Medulla oblongata (tissue), 1 donor: ENCODE measurements at regions not wholly inside any gene's neighbourhood (a gene's known extent, or its start where the extent isn't known, plus 50 kb on each side); places are given as distances from the start of the nearest gene placed in this dataset.

Experiments
- DNase-seq: peaks from one replicate; pipeline ENCODE4 v3.0.0-alpha.2; 2015; ENCODE audit errors: extremely low spot score

DNA sequence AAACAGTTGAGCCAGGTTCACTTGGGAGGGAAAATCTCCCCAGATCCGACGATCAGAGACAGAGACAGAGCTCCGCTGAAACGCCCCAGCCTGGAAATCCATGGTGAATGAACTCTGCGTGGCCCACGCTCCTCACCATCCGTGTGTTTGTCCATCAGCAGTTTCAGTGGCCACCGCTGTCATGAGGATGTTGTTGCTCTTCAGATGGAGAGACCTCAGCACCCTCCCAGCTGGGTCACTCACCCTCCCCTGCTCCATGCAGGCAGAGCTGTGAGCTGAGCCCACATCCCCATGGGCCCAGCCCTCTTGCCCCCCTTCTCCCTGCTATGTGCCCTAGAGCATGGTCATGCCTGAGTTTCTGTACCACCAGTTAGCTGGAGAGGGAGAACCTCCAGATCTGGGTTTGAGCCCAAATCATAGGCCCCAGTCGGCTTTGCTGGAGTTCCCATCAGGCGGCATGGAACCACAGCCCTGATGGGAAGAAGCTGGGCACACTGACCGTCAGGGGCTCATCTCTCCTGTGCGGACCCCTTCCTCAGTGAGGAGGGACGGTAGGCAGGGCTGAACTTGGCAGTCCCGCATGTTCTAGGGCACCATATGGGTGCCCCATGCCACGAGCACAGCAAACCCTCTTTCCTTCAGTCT lies 154.4 kb upstream of the COL5A1 start:
- no peak for DNase-seq

DNA sequence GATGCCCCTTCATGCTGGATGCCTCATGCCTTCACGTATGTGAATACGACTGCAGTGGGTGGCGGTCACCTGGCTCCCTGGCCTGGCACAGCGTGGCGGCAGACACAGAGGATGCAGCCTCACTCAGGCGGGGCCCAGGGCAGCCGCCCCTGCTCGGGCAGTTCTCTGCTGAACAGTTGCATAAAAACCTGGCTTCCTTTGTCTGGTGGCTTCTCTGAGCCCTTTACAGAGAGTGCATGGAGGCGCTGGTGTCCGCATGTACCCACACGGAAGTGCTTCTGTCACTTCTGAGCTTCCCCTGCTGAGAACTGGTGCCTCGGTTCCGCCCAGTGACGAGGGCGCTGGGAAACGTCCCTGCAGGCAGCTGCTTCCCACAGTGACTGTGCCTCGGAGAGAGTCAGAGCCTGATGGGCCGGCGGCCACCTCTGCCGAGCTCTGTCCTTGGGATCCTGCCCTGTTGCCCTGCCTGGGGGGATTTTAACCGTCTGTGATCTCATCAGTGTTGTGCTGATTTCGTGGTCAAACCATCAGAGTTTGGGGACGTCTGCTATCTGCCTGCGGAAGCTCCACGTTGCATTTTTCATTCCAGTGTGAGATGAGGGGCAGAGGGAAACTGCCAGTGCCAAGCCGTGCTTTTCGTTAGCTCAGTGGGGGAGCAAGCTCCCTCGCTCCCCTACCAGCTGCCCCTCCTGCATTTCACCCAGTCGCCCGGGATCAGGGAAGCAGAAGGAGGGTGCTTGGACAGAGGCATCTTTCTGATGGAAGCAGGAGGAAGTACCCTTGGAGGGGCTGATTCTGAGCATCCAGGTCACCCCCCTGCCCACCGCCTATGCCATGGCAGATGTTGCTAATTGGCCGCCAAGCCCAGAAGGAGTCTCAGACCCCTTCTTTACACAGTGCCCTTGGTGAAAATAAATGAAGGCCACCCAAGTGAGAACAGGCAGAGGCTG lies 153.0 kb upstream of the COL5A1 start:
- no peak for DNase-seq

- no peak for DNase-seq
These were observed 151.8 kb upstream of the COL5A1 start for GRCh38 chr9:134489621-134490408.

DNA sequence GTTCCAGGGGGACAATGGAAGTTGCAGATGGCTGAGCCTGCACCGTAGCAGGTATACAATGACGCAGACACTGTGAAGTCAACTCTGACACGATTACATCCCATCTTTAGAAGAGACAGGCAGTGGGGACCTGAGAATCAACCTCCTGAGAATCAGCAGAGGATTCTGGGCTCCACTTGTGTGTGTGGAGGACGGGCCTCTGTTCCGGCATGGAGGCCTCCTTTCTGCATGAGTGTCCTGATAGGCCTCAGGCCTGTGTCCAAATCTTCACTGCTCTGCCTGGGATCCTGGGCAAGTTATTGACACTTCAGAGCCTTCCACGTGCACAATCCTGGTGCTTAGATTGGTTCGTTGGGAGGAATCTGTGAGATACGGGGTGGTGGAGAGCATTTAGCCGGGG lies 151.2 kb upstream of the COL5A1 start:
- no peak for DNase-seq

DNA sequence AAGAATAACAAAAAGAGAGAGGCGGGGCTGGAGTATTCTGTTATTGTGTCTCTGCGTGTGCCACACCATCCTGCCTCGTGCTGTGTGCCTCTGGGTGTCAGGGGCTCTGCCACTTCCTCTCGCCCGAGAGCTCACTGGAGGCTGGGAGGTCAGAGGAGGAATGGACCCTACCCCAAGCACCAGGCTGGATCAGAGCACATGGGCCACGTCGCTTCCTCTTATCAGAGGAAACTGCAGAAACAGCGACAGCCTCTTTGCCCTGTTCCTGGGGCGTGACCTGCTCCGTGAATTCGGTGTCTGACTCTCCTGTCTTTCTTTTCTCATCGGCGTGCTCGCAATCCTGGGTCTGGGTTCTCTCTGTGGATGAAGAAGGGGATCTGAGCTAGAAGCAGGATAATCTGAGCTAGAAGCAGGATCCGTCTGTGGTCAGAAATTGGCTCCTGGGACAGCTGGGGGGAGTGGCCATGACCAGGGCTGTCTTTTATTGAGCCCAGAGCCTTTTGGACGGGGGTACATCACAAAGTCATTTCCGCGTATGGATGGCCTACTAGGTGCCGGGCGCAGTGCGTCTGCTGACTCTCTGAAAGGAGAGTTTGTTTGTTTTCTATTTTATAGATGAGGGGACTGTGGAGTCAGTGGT lies 150.3 kb upstream of the COL5A1 start:
- no peak for DNase-seq

DNA sequence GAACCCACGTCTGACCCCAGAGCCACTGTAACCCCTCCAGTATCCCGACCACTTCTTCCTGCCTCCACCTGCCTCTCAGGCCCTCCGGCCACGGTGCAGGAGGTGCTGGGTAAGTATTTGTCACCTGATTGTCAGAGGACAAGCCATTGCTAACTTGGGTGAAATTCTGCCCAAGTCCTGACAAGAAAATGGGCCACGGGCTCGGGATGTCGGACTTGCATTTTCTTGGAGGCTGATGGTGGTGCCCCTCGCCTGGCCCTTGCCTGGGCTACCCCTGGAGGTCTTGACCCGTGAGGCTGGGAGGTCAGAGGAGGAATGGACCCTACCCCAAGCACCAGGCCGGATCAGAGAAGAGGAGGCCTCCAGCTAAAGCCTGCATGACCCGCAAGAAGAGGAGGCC lies 149.7 kb upstream of the COL5A1 start:
- no peak for DNase-seq

DNA sequence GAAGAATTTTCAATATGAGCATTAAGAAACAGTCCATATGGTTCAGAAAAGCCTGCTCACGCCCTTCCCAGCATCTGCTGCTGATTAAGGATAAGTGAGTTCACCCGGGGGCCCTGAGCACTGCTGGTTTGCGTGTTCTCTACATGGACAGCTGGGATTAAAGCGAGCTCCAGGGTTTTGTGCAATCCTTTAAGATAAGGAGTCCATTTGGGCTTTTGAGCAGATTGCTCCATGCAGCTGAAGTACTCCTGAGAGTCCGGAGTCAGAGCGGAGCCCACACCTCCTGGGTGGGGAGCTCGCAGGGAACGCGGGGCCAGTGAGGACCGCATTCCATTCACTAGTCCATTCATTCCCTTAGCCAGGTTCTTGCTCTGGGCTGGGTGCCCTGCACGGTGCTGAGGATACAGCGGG lies 149.3 kb upstream of the COL5A1 start:
- DNase-seq: no peak

DNA sequence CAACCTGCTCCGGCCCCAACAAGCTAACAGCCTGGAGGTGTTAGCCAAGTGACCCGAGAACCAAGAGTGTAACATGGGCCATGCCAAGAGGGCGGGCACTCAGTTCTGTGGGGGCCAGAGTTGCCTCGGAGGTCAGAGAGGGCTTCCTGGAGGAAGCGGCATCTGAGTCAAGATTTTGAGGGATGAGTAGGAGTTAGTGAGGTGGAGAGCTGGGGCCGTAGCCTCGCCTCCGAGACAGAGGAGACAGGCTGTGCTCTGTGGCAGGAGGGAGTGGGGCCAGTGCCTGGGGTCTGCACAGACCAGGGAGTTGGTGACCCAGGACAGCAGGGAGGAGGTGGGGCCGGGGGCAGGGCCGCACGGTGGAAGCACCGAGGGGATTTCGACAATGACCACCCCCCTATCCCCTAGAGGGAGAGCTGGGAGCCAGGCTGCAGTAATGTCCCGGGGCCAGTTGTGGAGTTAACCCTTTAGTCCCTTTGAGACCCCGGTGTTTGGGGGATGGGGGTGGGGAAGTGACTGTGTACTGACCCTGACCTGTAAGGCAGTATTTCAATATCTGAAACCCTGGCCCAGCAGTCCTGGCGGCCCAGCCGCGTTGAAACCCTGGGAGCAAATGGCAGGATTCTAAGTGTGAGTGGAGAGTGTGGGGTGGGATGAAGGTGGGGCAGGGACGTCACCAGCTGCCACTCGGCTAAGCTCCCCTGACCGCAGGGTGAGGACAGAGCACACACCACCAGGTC lies 148.7 kb upstream of the COL5A1 start:
- DNase-seq: no peak

DNA sequence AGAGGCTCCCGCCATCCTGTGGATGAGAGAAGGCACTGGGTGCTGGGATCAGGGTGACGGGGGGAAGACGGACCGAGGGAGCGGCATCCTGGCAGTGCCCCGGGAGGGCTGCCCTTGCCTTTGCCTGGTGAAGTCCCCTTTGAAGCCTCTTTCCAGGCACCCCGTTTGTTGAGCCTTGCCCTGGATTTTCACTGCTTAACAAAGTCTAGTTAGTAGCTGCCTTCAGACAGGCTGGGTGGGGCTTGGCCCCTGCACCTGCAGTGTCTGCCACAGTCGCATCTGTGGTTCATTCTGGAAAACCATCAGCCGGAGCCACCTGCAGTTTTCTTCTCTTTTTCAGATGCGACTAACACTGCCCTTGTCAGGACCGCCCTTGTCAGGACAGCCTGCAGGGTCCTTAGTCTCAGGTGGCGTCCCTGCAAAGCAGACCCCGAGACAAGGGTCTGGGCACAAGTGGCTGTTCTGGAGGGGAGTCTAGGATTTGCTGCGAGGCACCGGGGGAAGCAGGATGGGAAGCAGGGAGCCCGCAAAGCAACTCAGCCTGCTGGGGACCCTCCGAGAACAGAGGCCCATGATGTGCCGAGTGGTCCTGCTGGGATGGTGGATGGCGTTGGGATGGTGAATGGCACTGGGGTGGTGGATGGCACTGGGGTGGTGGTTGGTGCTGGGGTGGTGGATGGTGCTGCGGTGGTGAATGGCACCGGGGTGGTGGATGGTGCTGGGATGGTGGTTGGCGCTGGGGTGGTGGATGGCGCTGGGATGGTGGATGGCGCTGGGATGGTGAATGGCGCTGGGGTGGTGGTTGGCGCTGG lies 147.9 kb upstream of the COL5A1 start:
- DNase-seq: no peak

- DNase-seq: no peak
These were observed 147.3 kb upstream of the COL5A1 start for GRCh38 chr9:134494273-134494815.

GRCh38 chr9:134494905-134495304 lies 146.7 kb upstream of the COL5A1 start:
- no peak for DNase-seq

- DNase-seq: no peak
These were observed 145.7 kb upstream of the COL5A1 start for GRCh38 chr9:134495881-134496412.

- no peak for DNase-seq
These were observed 145.0 kb upstream of the COL5A1 start for GRCh38 chr9:134496413-134497282.

- DNase-seq: no peak
These were observed 144.2 kb upstream of the COL5A1 start for GRCh38 chr9:134497283-134497860.

DNA sequence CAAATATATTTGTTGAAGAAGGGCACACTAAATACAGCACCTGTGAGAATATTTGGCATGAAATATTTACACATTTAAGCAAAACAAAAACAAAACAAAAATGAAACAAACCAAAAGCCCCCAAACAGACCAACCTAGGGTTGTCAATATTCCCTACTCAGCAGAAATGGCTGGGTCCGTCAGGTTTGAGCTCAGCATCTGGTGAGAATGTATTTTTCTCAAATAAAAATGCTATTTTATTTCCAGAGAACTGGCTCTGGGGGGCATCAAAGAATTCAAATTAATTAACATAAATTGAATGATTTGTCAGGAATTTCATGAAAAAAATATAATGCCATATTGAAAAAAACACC lies 142.8 kb upstream of the COL5A1 start:
- no peak for DNase-seq

DNA sequence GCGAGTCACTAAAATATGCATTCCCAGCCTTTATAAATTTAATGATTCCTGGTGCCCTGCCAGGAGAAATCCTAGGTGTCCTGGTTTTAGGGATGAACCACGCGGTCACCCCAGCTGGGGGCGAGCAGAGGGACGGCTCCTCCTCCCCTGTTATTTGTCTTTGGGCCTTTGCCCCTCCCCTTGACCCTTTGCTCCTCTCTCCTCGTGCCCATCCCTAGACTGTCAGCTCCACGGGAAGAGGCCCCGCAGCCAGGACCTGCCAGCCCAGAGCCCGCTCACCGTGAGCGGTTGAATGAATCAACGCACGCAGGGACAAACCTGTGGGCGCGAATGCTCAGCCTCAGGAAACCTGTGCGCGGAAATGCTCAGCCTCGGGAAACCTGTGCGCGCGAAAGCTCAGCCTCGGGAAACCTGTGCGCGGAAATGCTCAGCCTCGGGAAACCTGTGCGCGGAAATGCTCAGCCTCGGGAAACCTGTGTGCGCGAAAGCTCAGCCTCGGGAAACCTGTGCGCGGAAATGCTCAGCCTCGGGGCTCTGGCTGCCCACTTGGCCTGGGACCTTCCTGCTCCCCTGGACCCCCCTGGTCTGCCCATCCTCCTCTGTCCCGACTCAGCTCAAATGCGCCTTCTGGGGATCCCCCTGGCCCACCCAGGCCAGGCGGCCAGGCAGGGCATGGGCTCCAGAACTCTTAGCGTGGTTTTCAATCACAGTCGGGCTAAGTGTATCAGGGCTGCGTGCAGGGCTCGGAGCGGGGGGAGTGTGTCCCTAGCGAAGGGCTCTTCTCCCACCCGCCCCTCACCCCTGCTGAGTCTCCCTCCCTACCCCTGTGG lies 140.5 kb upstream of the COL5A1 start:
- DNase-seq: no peak

- no peak for DNase-seq
These were observed 139.8 kb upstream of the COL5A1 start for GRCh38 chr9:134501761-134502265.
